OCI-LY7 (cell line): ENCODE measurements at regions not wholly inside any gene's neighbourhood (a gene's known extent, or its start where the extent isn't known, plus 50 kb on each side); places are given as distances from the start of the nearest gene placed in this dataset.

Experiments used
- EZH2phosphoT487 ChIP-seq: fragments of 200-600 bp; sonication (generic); IDR thresholded peaks from 2 replicates; pipeline ENCODE4 v1.6.1; 2018; ENCODE audit warnings: low read depth, borderline replicate concordance, mild to moderate bottlenecking, mixed run types, antibody characterized with exemption, low read length, moderate library complexity, mixed read lengths
- TF ChIP-seq, protein P1 (sequence below): fragments of 200-600 bp; sonication (generic); conservative IDR thresholded peaks from 2 replicates; pipeline ENCODE4 v1.5.1; 2014; ENCODE audit warnings: mild to moderate bottlenecking, antibody characterized with exemption, low read length, moderate library complexity, mixed read lengths

GRCh38 chr4:100261346-100261745, 71.1 kb upstream of the DDIT4L start:
- TF ChIP-seq, protein P1, sequence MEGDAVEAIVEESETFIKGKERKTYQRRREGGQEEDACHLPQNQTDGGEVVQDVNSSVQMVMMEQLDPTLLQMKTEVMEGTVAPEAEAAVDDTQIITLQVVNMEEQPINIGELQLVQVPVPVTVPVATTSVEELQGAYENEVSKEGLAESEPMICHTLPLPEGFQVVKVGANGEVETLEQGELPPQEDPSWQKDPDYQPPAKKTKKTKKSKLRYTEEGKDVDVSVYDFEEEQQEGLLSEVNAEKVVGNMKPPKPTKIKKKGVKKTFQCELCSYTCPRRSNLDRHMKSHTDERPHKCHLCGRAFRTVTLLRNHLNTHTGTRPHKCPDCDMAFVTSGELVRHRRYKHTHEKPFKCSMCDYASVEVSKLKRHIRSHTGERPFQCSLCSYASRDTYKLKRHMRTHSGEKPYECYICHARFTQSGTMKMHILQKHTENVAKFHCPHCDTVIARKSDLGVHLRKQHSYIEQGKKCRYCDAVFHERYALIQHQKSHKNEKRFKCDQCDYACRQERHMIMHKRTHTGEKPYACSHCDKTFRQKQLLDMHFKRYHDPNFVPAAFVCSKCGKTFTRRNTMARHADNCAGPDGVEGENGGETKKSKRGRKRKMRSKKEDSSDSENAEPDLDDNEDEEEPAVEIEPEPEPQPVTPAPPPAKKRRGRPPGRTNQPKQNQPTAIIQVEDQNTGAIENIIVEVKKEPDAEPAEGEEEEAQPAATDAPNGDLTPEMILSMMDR, result no peak
- no peak for TF ChIP-seq EZH2phosphoT487
